ENCODE measurements at regions not wholly inside any gene's neighbourhood (a gene's known extent, or its start where the extent isn't known, plus 50 kb on each side); places are given as distances from the start of the nearest gene placed in this dataset.
"Not testable (repeated sequence)": the region's sequence is repeated elsewhere in the genome, so short reads cannot be mapped to it uniquely, and the experiment has no call there.

DNA sequence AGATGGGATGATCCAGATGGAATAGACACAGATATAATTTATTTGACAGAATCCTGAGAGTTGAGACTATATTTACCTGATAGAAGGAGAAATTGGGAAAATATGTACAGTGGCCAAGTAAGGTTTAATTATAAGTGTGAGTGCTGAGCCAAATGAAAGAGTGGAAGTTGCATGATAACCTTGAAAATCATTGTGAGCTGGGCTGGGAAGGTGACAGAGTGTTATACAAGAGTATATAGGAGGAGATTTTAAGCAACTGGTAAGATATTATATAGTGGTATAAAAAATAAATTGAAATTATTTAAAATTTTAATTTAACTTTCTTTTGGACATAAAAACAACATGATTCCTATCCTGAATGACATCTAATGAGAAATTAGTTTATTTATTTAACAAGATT, 340.8 kb downstream of the NUP35 start:
- DNase-seq: no peak

DNA sequence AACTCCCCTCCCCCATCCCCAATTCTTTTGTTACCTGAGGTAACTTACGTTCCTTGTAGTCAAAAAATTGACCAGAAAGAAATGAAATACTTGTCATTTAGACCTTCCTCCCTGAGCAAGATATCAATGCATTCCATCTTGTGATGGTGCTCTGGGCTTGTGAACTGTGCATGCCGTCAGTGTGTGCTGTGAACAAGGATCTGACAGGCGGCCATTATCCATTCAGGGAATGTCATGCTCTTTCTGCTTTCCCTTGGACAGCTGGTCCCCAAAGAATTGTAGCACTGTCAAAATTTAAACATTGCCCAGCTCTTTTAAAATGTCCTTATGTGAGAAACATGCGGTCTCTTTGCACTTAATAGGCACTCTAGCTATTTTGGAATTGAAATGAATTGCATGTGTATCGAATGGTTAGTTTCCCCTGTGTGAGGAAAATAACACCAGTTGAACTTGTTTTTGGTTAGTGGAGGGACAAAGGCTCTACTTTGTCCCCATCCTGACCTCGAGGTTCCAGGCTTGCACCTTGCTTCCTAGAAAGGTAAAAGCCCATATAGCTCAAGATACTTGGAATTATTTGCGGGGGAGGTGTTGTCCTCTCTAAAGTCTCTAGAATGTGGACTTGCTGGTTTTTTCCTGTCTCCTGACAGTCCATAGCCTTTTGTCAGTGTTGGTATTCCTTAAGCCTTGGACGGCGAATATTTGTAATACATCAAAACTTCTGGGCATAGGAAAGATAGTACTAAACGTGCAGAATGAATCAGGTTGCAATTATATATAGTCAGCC, 350.9 kb downstream of the NUP35 start:
- DNase-seq: no peak

GRCh38 chr2:183476490-183476889, 352.2 kb downstream of the NUP35 start:
- DNase-seq: no peak

GRCh38 chr2:183477296-183477695, 353.1 kb downstream of the NUP35 start:
- no peak for DNase-seq

- DNase-seq: not testable (repeated sequence)
Observed at GRCh38 chr2:183478941-183479595, 354.8 kb downstream of the NUP35 start.

GRCh38 chr2:183487326-183487725, 363.1 kb downstream of the NUP35 start:
- DNase-seq: no peak

GRCh38 chr2:183488421-183488820, 364.2 kb downstream of the NUP35 start:
- no peak for DNase-seq

DNA sequence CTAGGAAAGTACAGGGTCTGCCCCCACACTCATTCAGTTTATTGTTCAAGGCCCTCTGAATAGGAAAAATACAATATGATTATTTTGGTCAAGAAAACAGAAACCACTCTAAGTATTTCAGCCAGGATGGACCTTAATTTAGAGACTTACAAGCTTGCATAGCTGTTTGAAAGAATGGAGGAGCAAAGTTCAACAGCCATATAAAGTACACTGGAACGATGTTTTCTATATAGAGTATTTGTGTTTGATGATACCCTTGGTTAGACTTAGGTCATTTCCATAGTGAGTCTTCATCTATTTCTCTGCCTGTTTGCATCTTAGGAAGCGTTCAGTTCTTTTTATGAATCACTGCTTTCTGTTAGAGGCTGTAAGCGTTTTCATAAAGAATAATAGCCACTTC, 366.2 kb downstream of the NUP35 start:
- DNase-seq: no peak

- DNase-seq: no peak
Observed at GRCh38 chr2:183490914-183491313, 366.7 kb downstream of the NUP35 start.

DNA sequence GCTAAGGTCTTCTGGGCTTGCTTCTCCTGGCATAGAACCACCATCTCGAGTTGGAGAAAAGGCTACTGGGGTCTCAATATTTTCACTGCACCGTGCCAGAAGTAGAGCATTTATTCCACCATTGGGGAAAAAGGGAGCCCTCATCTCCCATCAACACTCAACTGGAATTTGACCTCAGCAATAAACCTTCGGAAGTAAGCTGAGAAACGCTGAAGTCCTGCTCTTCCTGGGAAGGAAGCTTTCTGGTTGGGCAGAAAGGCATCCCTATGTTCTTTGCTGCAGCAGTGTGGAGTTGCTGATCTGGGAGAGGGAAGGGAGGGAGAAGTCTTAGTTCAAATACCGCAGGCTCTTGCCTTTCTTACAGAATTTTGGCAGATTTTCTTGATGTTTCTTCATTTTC, 368.8 kb downstream of the NUP35 start:
- DNase-seq: no peak

- DNase-seq: no peak
Observed at GRCh38 chr2:183495079-183495478, 370.8 kb downstream of the NUP35 start.

GRCh38 chr2:183495589-183496267, 371.5 kb downstream of the NUP35 start:
- no peak for DNase-seq

- no peak for DNase-seq
Observed at GRCh38 chr2:183497861-183498260, 373.6 kb downstream of the NUP35 start.

- no peak for DNase-seq
Observed at GRCh38 chr2:183505911-183506310, 381.7 kb downstream of the NUP35 start.

DNA sequence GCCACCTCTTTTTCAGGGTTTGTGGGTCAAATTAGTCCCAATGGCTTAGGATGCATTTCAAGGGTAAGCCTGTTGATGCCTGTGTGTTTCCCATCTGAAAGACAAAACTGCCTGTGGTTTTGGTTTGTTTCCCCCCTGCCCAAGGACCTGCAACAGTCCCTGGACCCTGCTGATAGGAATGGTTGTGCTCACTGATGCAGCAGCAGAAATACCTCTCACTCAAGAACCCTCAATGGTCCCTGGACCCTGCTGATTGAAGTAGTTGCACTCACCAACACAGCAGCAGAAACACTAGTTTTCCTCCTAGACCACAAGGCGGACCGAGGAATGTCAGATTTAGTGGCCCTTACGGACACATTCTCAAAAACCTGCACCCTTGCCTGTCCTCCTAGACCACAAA, 386.9 kb downstream of the NUP35 start:
- DNase-seq: no peak

DNA sequence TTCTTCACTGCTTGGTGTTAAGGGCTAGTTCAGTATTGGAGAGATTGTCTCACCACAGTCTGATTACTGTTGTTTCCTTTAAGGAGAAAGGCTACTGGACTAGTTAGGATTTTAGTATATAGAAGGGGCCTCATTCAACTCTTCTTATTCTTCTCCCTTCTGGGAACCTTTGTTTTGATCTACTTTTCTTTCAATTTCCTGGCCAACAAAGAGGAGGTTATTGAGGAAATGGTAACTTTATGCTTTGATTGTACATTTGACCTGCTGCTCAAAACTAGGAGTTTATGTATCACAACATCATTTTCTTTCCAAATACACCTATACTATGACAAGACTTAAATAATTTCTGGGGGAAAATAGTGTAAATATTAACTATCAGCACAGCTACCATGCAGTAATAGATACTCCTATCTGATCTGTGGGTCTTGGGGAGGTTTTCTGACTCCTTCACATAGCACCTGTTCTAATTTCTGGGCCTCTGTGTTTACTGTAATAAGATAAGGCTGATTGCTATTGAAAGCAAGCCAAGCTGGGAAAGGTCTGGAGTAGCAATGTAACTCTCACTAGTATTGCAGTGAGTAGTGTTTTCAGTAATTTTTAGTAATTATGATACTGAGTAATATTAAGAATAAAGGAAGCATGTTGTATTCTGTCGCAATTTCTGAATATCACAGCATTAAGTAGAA, 395.3 kb downstream of the NUP35 start:
- DNase-seq: no peak

DNA sequence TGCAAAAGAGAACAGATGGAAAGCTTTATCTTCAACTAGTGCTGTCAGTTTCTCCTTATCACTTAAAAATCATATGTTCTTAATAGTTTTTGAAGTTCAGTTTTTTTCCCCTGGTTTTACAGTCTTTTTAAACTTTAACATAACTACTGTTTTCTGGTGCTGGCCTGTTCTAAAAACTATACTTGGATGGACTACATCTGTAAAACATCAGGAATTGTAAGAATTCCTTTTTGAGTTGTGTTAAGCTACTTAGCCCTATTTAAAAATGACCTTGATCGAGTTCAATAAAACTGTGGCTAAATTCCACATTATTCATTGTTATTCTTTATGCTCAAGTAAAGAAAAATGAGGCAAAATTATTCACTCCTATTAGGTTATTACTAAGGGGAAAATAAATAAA, 397.7 kb downstream of the NUP35 start:
- DNase-seq: no peak

DNA sequence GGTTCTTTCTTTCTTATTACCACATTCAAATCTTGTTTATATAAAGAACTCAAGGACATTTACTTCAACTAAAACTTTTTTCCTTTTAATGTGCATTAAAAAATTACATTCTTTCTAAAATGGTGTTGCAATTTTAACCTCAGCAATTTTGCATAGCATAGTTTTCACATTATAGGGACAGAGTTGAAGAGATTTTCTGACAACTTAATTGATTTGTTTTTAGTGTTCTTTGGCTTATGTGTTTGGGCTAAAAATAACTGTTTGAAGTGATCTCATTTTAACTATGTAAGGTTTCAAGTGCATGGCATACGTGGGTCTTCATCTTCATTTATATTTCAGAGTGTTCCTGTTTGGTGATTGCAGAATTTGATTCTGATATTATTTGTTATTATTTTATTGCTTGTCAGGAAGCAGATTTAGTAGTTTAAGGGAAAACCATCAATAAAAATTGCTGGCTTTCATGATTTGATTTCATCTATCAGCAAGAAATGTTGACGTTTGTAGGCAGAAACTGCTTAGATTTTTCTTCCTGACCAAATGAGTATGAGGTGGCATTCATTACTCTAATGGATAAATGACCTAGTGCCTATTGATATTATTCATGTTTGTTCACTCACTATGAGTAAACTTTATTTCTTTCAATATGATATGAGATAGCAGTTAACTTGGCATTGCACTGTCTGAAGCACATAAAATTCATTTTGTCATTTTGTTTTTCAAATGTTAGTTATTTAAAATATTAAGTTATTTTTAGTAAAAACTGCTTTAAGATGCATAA, 398.4 kb downstream of the NUP35 start:
- DNase-seq: no peak

DNA sequence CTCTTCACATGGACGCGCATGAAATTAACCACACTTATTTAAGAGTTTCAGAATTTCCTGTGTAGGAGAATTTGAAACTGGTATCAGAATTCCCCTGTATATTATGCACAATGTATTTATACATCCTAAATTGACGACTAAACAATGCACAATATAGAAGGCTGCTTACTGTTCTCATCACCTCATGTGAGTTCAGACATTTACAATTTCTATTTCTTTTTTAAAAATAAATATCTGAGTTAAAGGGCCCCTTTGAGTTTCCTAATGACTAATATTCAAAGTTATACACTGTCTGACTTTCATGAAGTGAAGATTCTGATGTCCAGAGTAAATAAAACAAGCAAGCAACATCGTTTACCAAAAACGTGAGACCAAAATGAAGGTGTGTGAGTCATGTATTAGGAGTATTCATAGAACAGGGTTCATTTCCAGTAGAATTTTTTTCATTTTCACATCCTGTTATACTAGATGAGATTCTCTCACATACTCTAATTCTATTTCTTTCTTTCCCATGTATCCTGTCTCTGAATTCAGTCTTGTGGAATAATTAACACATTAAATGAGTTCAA, 406.2 kb downstream of the NUP35 start:
- DNase-seq: no peak

DNA sequence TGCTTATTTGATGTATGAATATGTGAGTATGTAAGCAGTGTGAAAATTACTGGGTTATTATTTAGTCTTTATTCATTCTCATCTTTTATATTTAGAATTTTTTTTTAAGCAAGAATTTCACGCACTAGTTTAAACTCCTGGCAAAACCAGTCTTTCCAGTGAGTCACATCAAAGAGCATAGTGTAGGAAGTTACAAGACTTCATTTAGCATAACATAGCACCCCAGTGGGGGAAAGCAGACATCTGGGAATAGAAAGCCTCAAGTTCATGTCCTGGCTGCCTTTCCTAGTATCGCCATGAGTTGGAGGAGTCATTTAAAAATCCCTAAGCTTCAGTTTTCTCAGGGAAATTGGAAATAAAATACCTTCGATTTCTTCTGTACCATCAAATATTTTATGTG, 408.3 kb downstream of the NUP35 start:
- no peak for DNase-seq

DNA sequence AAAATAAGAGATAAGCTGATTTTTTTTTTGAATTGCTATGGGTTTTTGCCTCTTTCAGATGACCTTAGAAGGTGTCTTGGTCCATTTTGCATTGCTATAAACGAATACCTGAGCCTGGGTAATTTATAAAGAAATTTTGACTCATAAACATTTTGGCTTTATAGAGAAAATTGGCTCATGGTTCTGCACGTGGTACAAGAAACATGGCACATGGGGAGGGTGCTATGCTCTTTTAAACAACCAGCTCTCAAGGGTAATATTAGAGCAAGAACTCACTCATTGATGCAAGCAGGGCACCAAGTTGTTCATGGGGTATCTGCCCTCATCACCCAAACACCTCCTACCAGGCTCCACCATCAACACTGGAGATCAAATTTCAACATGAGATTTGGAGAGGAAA, 408.8 kb downstream of the NUP35 start:
- DNase-seq: no peak

DNA sequence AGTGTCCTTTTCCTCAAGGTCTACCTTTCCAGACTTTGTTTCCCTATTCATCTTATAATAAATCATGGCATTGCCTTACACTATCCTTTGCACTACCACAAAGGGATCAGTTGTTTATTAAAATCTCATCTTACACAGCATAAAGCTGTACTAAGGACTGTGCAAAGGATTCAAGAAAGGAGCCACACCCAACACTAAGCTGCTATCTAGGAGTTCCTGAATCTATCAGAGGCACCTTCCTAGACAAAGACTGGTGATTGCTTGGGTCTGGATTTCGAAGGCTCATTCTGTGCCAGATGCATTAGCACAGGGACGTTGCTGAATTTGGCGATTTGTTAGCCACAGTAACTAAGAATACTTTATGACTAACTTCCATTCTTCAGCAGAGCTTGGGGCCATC, 412.0 kb downstream of the NUP35 start:
- DNase-seq: no peak
